Prostate gland (tissue), 2 donors: ENCODE measurements at regions not wholly inside any gene's neighbourhood (a gene's known extent, or its start where the extent isn't known, plus 50 kb on each side); places are given as distances from the start of the nearest gene placed in this dataset.

Experiments used
- DNase-seq: peaks from one replicate; pipeline ENCODE4 v3.0.0-alpha.2; 2019; ENCODE audit warnings: low spot score
- H3K27ac ChIP-seq, 2 donors: fragments of 200-600 bp; sonication (generic); 2 replicates each; pipeline ENCODE4 v1.5.1; 2017 to 2019
- H3K27me3 ChIP-seq: fragments of 200-600 bp; sonication (generic); replicated peaks from 2 replicates; pipeline ENCODE4 v1.5.1; 2019; ENCODE audit not compliant: insufficient read depth
- H3K36me3 ChIP-seq, 2 donors: fragments of 200-600 bp; sonication (generic); 1 replicate in 1 of 2; 2 replicates in 1 of 2; pipeline versions ENCODE4 v1.5.1 to v1.8.1; 2017 to 2019
- H3K4me1 ChIP-seq: fragments of 200-600 bp; sonication (generic); replicated peaks from 2 replicates; pipeline ENCODE4 v1.5.1; 2019
- H3K4me3 ChIP-seq, 2 donors: fragments of 200-600 bp; sonication (generic); 2 replicates each; pipeline ENCODE4 v1.5.1; 2017 to 2019
- H3K9me3 ChIP-seq: fragments of 200-600 bp; sonication (generic); 2 replicates; pipeline ENCODE4 v1.5.1; 2017
- CTCF ChIP-seq, 4 experiments: fragments of 200-600 bp in 2 of 4; fragments of 450-650 bp in 2 of 4; sonication (generic) in 2 of 4; IDR thresholded peaks; 1 replicate in 3 of 4; 2 replicates in 1 of 4; pipeline ENCODE4 v1.5.1; 2016 to 2019; ENCODE audit warnings: antibody characterized with exemption in 4 of 4, mild to moderate bottlenecking in 2 of 4, moderate library complexity in 2 of 4
- POLR2AphosphoS5 ChIP-seq: sonication (generic); formaldehyde crosslinking; IDR thresholded peaks from one replicate; pipeline ENCODE4 v1.6.1; 2017; ENCODE audit warnings: antibody characterized with exemption
- whole genome bisulfite sequencing: methylation state at CpG from one replicate; pipeline ENCODE4 v1.1.5; 2018; 5-methylcytosine and 5-hydroxymethylcytosine counted together
- intact Hi-C: fragments of 100-400 bp; cut with DNase I; formaldehyde crosslinking; loops from one replicate; pipeline ENCODE4 v1.14.2; 2022

- no peaks in the 10 kb centered on the region for H3K27me3 ChIP-seq
- DNase-seq, result no peak
- no peaks in the 10 kb centered on the region for H3K36me3 ChIP-seq
- whole genome bisulfite sequencing, result 90% methylated on average over 7 of the region's 7 CpGs
- H3K27ac ChIP-seq, result no peak overlapping the region
- TF ChIP-seq POLR2AphosphoS5, result no peak
- no peak for TF ChIP-seq CTCF (IDR thresholded peaks at IDR 0.05)
- H3K4me3 ChIP-seq, result no peak overlapping the region
- H3K4me1 ChIP-seq, result no peaks in the 10 kb centered on the region
- intact Hi-C loops, result no loop called here
- no peaks in the 10 kb centered on the region for H3K9me3 ChIP-seq
Measured at GRCh38 chr4:121213940-121214339, 49.8 kb upstream of the TNIP3 start.
